CD14-positive monocyte (primary cell): ENCODE measurements at regions not wholly inside any gene's neighbourhood (a gene's known extent, or its start where the extent isn't known, plus 50 kb on each side); places are given as distances from the start of the nearest gene placed in this dataset.

Experiments used
- DNase-seq, 3 donors: peaks; one replicate each; pipeline ENCODE4 v3.0.0-alpha.2; 2011 to 2022
- H2AFZ ChIP-seq: 2 replicates; pipeline ENCODE4 v1.6.0; 2012; ENCODE audit warnings: mild to moderate bottlenecking, low read depth, low read length, inconsistent platforms; ENCODE audit not compliant: insufficient read depth, poor library complexity, severe bottlenecking
- H3K27ac ChIP-seq, 2 donors: 1 replicate in 1 of 2; 2 replicates in 1 of 2; pipeline ENCODE4 v1.5.1; 2012 to 2013; ENCODE audit warnings: low read length in 2 of 2, control low read depth in 1 of 2, inconsistent platforms in 1 of 2, low read depth in 1 of 2, mild to moderate bottlenecking in 1 of 2
- H3K27me3 ChIP-seq, 2 donors: one replicate each; pipeline versions ENCODE4 v1.6.0 to v1.6.1; 2011 to 2013; ENCODE audit warnings: low read length in 2 of 2; ENCODE audit not compliant: control insufficient read depth in 2 of 2, insufficient read depth in 2 of 2
- H3K36me3 ChIP-seq, 2 donors: replicated peaks in 1 of 2; 1 replicate in 1 of 2; 2 replicates in 1 of 2; pipeline versions ENCODE4 v1.5.1 to v1.6.1; 2012 to 2013; ENCODE audit warnings: low read length in 2 of 2, control low read depth in 1 of 2, inconsistent platforms in 1 of 2, mild to moderate bottlenecking in 1 of 2; ENCODE audit not compliant: insufficient read depth in 2 of 2, control insufficient read depth in 1 of 2
- H3K4me1 ChIP-seq, 2 donors: 1 replicate in 1 of 2; 2 replicates in 1 of 2; pipeline versions ENCODE4 v1.5.1 to v1.6.1; 2012 to 2013; ENCODE audit warnings: low read length in 2 of 2, control low read depth in 1 of 2, inconsistent platforms in 1 of 2, mild to moderate bottlenecking in 1 of 2, moderate library complexity in 1 of 2; ENCODE audit not compliant: insufficient read depth in 2 of 2, control insufficient read depth in 1 of 2
- H3K4me2 ChIP-seq: replicated peaks from 2 replicates; pipeline ENCODE3; 2012; ENCODE audit warnings: low read length, moderate library complexity, mild to moderate bottlenecking; ENCODE audit not compliant: poor library complexity, severe bottlenecking; ENCODE audit errors: extremely low read depth
- H3K4me3 ChIP-seq, 3 experiments: fragments of 200-600 bp in 1 of 3; sonication (generic) in 1 of 3; replicated peaks in 1 of 3; 1 replicate in 2 of 3; 2 replicates in 1 of 3; pipeline ENCODE4 v1.5.1; 2011 to 2013; ENCODE audit warnings: low read length in 3 of 3, mild to moderate bottlenecking in 3 of 3, control low read depth in 2 of 3, low read depth in 2 of 3, inconsistent platforms in 1 of 3, moderate library complexity in 1 of 3
- H3K79me2 ChIP-seq: 2 replicates; pipeline ENCODE4 v1.6.0; 2012; ENCODE audit warnings: mild to moderate bottlenecking, control low read depth, inconsistent platforms, low read length, moderate library complexity; ENCODE audit not compliant: insufficient read depth
- H3K9ac ChIP-seq: 2 replicates; pipeline ENCODE4 v1.6.0; 2017; ENCODE audit warnings: low read length, mild to moderate bottlenecking; ENCODE audit not compliant: insufficient read depth, poor library complexity, severe bottlenecking
- H3K9me3 ChIP-seq, 2 donors: replicated peaks in 1 of 2; 1 replicate in 1 of 2; 2 replicates in 1 of 2; pipeline versions ENCODE4 v1.5.1 to v1.6.1; 2012 to 2013; ENCODE audit warnings: low read length in 2 of 2, control low read depth in 1 of 2; ENCODE audit not compliant: control insufficient read depth in 1 of 2, insufficient read depth in 1 of 2
- H4K20me1 ChIP-seq: 2 replicates; pipeline ENCODE4 v1.6.0; 2012; ENCODE audit warnings: mild to moderate bottlenecking, low read length, control low read depth, moderate library complexity; ENCODE audit not compliant: insufficient read depth
- H3K27ac Mint-ChIP-seq, 7 donors: one replicate each; pipeline ENCODE4 v1.8.0; 2020; ENCODE audit warnings: mild to moderate bottlenecking in 7 of 7, mixed read lengths in 7 of 7, moderate library complexity in 6 of 7, inconsistent platforms in 2 of 7
- H3K27me3 Mint-ChIP-seq, 3 donors: one replicate each; pipeline ENCODE4 v1.8.0; 2021 to 2022; ENCODE audit warnings: low read depth in 3 of 3, mild to moderate bottlenecking in 3 of 3, mixed read lengths in 3 of 3, moderate library complexity in 3 of 3, inconsistent platforms in 1 of 3
- H3K36me3 Mint-ChIP-seq, 2 donors: one replicate each; pipeline ENCODE4 v1.8.0; 2020; ENCODE audit warnings: mixed read lengths in 2 of 2, inconsistent platforms in 1 of 2, mild to moderate bottlenecking in 1 of 2
- H3K4me1 Mint-ChIP-seq: one replicate; pipeline ENCODE4 v1.8.0; 2020; ENCODE audit warnings: mild to moderate bottlenecking, mixed read lengths
- H3K4me3 Mint-ChIP-seq, 2 donors: one replicate each; pipeline ENCODE4 v1.8.0; 2020; ENCODE audit warnings: mild to moderate bottlenecking in 2 of 2, mixed read lengths in 2 of 2, moderate library complexity in 1 of 2
- H3K9me3 Mint-ChIP-seq, 7 donors: one replicate each; pipeline ENCODE4 v1.8.0; 2020 to 2022; ENCODE audit warnings: mixed read lengths in 7 of 7, mild to moderate bottlenecking in 6 of 7, moderate library complexity in 6 of 7, inconsistent platforms in 2 of 7
- CTCF ChIP-seq: fragments of 200-600 bp; IDR thresholded peaks from one replicate; pipeline ENCODE4 v1.8.0; 2022; ENCODE audit warnings: antibody characterized with exemption, mild to moderate bottlenecking
- WGBS: methylation state at CpG from one replicate; pipeline ENCODE4 v1.1.5; 2013; ENCODE audit warnings: missing lambda C conversion rate; ENCODE audit not compliant: insufficient coverage; 5-methylcytosine and 5-hydroxymethylcytosine counted together
- intact Hi-C, 2 donors: fragments of 100-400 bp; cut with micrococcal nuclease; formaldehyde crosslinking; loops; one replicate each; pipeline versions ENCODE4 v1.15.0 to v1.15.1; 2023

- no peaks in the 10 kb centered on the region for H4K20me1 ChIP-seq
- no peaks in the 10 kb centered on the region for H3K79me2 ChIP-seq
Measured at GRCh38 chr3:180253283-180253682, 216.5 kb upstream of the PEX5L start.

GRCh38 chr3:180264479-180264878 is 227.7 kb upstream of the PEX5L start:
- Histone ChIP-seq H4K20me1 (no peaks in the 10 kb centered on the region), H3K36me3 (no peaks in the 10 kb centered on the region), H3K9me3 (peaks cover 0 to 5% of the 10 kb centered on the region in 2 donors), H3K4me2 (no peak overlapping the region), H3K9ac (no peak overlapping the region), H3K4me1 (no peaks in the 10 kb centered on the region), H3K79me2 (no peaks in the 10 kb centered on the region), H3K4me3 (no peak overlapping the region), H3K27me3 (no peaks in the 10 kb centered on the region), H2AFZ (no peak overlapping the region), H3K27ac (no peak overlapping the region)
- peaks cover 3 to 15% (median 8%) of the 10 kb centered on the region in 7 donors for H3K9me3 Mint-ChIP-seq
- H3K27ac Mint-ChIP-seq = no peak overlapping the region
- TF ChIP-seq CTCF = no peak
- 83% methylated on average over 3 of the region's 3 CpGs for WGBS
- H3K36me3 Mint-ChIP-seq = no peaks in the 10 kb centered on the region
- H3K27me3 Mint-ChIP-seq = no peaks in the 10 kb centered on the region
- H3K4me3 Mint-ChIP-seq = no peak overlapping the region
- no peaks in the 10 kb centered on the region for H3K4me1 Mint-ChIP-seq
- no peak for DNase-seq
- intact Hi-C loops = no loop called here

More at GRCh38 chr3:180253283-180253682, 216.5 kb upstream of the PEX5L start:
- no peak overlapping the region for H2AFZ ChIP-seq
- H3K4me1 ChIP-seq = no peaks in the 10 kb centered on the region
- H3K4me2 ChIP-seq = no peak overlapping the region
- no peak overlapping the region for H3K27ac ChIP-seq
- Mint-ChIP-seq H3K4me3 (no peak overlapping the region), H3K4me1 (no peaks in the 10 kb centered on the region), H3K9me3 (peaks cover 0 to 9% (median 4%) of the 10 kb centered on the region in 7 donors), H3K27ac (no peak overlapping the region), H3K36me3 (no peaks in the 10 kb centered on the region), H3K27me3 (no peaks in the 10 kb centered on the region)
- no peak for TF ChIP-seq CTCF
- intact Hi-C loops = no loop called here
- no peak overlapping the region for H3K4me3 ChIP-seq
- WGBS = no CpG with 5 or more reads among the region's 1 CpG
- DNase-seq = no peak
- no peaks in the 10 kb centered on the region for H3K36me3 ChIP-seq
- no peaks in the 10 kb centered on the region for H3K27me3 ChIP-seq
- H3K9me3 ChIP-seq = peaks cover 0 to 4% of the 10 kb centered on the region in 2 donors
- no peak overlapping the region for H3K9ac ChIP-seq
